ENCODE measurements at regions not wholly inside any gene's neighbourhood (a gene's known extent, or its start where the extent isn't known, plus 50 kb on each side); places are given as distances from the start of the nearest gene placed in this dataset.

DNA sequence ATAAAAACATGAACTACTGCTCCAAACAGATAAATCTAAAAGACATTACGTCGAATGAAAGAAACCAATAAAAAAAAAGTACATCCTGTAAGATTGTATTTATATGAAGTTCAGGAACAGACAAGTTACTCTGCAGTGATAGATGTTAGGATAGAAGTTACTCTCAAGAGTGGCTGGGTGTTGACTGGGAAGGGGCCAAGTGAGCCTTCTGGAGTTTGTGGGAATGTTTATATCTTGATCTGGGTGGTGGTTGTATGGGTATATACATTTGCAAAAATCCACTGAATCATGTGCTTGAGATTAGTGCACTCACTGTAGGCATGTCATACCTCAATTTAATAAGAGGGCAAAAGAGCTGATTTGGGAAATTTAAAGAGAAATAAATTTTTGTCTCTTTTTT is 485.8 kb downstream of the ARHGEF28 start:
- ATAC-seq = no peak
- TF ChIP-seq, protein P1, sequence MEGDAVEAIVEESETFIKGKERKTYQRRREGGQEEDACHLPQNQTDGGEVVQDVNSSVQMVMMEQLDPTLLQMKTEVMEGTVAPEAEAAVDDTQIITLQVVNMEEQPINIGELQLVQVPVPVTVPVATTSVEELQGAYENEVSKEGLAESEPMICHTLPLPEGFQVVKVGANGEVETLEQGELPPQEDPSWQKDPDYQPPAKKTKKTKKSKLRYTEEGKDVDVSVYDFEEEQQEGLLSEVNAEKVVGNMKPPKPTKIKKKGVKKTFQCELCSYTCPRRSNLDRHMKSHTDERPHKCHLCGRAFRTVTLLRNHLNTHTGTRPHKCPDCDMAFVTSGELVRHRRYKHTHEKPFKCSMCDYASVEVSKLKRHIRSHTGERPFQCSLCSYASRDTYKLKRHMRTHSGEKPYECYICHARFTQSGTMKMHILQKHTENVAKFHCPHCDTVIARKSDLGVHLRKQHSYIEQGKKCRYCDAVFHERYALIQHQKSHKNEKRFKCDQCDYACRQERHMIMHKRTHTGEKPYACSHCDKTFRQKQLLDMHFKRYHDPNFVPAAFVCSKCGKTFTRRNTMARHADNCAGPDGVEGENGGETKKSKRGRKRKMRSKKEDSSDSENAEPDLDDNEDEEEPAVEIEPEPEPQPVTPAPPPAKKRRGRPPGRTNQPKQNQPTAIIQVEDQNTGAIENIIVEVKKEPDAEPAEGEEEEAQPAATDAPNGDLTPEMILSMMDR (IDR thresholded peaks at IDR 0.05) = no peak
- Histone ChIP-seq H3K27me3 (ENCODE audit: insufficient read depth in 3 of 3, low read length in 2 of 3) (no peaks in the 10 kb centered on the region), H3K4me1 (no peaks in the 10 kb centered on the region), H3K27ac (no peak overlapping the region), H3K9me3 (no peaks in the 10 kb centered on the region), H3K36me3 (ENCODE audit: insufficient read depth in 1 of 2, low read depth in 1 of 2) (no peaks in the 10 kb centered on the region), H3K4me3 (no peak overlapping the region)
- 79 to 81% (median 80%) methylated on average over 2 of the region's 2 CpGs for WGBS, 3 donors
- intact Hi-C loops (cut with DNase I) = no loop called here
- no peak for DNase-seq

DNA sequence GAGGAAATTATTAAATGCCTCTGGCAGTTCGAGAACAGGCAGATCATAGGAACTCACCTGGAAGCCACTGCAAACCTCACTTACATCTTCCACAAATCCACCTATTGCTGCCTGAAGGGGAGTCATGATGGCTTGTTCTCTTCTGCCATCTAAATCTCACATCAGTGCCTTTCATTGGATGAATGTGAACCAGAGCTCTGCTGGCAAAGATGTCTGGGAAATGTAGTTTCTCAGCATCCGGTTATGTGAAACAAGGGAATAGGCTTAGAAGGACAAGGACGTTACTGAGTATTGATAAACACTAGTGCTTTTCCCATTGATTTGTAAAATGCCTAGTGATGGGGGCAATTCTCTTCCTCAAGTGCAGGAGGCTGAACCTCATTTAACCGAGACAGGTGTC is 483.3 kb downstream of the ARHGEF28 start:
- Histone ChIP-seq H3K4me3 (no peak overlapping the region), H3K27me3 (ENCODE audit: insufficient read depth in 3 of 3, low read length in 2 of 3) (no peaks in the 10 kb centered on the region), H3K36me3 (ENCODE audit: insufficient read depth in 1 of 2, low read depth in 1 of 2) (no peaks in the 10 kb centered on the region), H3K27ac (no peak overlapping the region), H3K4me1 (no peaks in the 10 kb centered on the region), H3K9me3 (no peaks in the 10 kb centered on the region)
- WGBS, 3 donors = 85 to 95% (median 91%) methylated on average over 4 of the region's 4 CpGs
- no peak for DNase-seq
- ATAC-seq = no peak
- TF ChIP-seq, protein P1 (IDR thresholded peaks at IDR 0.05) = no peak
- intact Hi-C loops (cut with DNase I) = no loop called here

DNA sequence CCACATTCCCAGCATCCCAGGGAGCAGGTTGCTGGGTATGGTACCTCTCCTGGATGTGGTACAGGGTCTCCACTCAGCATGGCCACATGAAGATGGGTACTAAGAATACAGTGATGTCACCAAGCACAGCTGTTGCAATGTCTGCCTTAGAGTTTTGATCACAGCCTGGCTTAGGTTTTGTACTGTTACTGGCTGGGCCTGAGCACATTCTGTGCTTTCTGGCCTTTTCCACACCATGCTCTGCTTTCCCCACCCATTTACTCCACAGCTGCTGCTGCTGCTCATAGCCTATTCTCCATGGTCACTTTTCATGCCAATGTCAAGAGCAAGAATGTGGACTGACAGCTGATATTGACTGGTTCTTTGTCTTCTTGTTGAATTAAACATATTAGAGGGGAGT is 481.9 kb downstream of the ARHGEF28 start:
- intact Hi-C loops (cut with DNase I) = no loop called here
- Histone ChIP-seq H3K9me3 (no peaks in the 10 kb centered on the region), H3K4me1 (no peaks in the 10 kb centered on the region), H3K4me3 (no peak overlapping the region), H3K27ac (no peak overlapping the region), H3K27me3 (ENCODE audit: insufficient read depth in 3 of 3, low read length in 2 of 3) (no peaks in the 10 kb centered on the region), H3K36me3 (ENCODE audit: insufficient read depth in 1 of 2, low read depth in 1 of 2) (no peaks in the 10 kb centered on the region)
- ATAC-seq (peak; percentile 23 to 94 (median 90)), DNase-seq (peak; percentile 29 to 57)
- TF ChIP-seq, protein P1 (IDR thresholded peaks at IDR 0.05) = no peak

DNA sequence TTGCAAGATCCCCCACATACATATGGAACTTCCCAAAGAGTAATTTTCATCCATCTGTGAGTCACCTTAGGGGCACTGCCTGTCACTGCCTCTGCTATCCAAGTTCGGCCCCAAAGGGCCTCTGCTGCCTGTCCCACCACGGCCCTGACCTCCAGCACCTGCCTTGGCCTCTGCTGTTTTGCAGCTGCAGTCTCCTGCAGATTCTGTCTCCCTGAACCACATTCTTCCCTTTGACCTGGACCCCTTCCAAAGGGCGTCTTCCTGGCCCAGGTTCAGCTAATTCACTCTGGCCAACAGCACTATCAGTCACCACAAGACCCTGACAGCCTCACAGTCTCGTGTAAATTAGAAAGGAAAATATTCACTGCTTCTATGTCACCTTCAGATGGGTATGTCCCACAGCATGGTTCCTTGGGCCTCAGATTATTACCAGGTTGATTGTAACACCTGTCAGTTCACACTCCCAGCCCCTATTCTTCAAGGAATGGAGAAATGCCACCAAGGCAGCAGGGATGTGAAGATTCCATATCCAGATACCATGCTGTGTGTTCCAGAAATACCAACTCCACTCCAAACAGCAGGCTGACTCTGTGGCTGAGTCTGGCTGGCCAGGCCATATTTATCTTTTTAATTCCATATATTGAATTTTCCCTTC is 479.3 kb downstream of the ARHGEF28 start:
- no peaks in the 10 kb centered on the region for H3K4me1 ChIP-seq
- no peak overlapping the region for H3K4me3 ChIP-seq
- no peak for ATAC-seq
- no peaks in the 10 kb centered on the region for H3K27me3 ChIP-seq (ENCODE audit: insufficient read depth in 3 of 3, low read length in 2 of 3)
- peak; percentile 19 to 69 for DNase-seq
- H3K36me3 ChIP-seq (ENCODE audit: insufficient read depth in 1 of 2, low read depth in 1 of 2) = no peaks in the 10 kb centered on the region
- intact Hi-C loops (cut with DNase I) = no loop called here
- H3K9me3 ChIP-seq = no peaks in the 10 kb centered on the region
- WGBS, 3 donors = 19 to 42% (median 26%) methylated on average over 4 of the region's 4 CpGs
- TF ChIP-seq, protein P1 (IDR thresholded peaks at IDR 0.05) = no peak
- no peak overlapping the region for H3K27ac ChIP-seq
